ENCODE measurements at regions not wholly inside any gene's neighbourhood (a gene's known extent, or its start where the extent isn't known, plus 50 kb on each side); places are given as distances from the start of the nearest gene placed in this dataset.

DNA sequence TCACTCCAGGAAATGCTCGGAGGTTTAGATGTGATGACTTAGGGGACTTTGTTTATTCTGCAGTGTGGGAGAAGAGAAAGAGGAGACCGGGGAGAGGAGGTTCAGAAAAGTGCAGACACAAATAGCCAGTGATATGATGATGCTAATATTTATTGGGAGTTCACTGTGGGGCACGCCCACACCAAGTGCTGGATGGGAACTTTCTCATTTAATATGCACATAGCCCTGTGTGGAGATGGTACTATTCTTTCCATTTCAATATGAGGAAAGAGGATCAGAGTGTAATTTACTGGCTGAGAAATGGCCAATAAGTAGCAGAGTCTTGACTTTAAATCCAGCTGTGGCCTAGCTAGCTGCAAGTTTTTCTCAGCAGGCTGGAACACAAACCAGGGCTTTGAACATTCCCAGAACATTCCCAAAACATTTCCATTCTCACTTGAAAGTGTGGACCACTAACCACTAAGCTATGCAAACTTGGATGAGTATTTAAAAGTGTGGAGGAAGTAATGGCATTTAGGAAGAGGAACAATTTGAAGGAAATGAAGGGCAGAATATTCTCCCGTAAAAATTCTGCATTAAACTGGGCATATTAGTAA, 231.7 kb downstream of the HS3ST1 start:
- DNase-seq (ENCODE audit: low read depth in 1 of 2, low spot score in 1 of 2) = no peak
- no peak for TF ChIP-seq POLR2AphosphoS5 (IDR thresholded peaks at IDR 0.05; ENCODE audit: low read depth)
- TF ChIP-seq, protein P1, sequence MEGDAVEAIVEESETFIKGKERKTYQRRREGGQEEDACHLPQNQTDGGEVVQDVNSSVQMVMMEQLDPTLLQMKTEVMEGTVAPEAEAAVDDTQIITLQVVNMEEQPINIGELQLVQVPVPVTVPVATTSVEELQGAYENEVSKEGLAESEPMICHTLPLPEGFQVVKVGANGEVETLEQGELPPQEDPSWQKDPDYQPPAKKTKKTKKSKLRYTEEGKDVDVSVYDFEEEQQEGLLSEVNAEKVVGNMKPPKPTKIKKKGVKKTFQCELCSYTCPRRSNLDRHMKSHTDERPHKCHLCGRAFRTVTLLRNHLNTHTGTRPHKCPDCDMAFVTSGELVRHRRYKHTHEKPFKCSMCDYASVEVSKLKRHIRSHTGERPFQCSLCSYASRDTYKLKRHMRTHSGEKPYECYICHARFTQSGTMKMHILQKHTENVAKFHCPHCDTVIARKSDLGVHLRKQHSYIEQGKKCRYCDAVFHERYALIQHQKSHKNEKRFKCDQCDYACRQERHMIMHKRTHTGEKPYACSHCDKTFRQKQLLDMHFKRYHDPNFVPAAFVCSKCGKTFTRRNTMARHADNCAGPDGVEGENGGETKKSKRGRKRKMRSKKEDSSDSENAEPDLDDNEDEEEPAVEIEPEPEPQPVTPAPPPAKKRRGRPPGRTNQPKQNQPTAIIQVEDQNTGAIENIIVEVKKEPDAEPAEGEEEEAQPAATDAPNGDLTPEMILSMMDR (IDR thresholded peaks at IDR 0.05; ENCODE audit: insufficient read depth, low read length) = no peak
- Histone ChIP-seq H3K4me3 (replicated peaks; ENCODE audit: insufficient read depth, low read length) (no peak overlapping the region), H3K27me3 (ENCODE audit: insufficient read depth, poor library complexity, severe bottlenecking) (no peaks in the 10 kb centered on the region), H3K27ac (replicated peaks) (no peak overlapping the region)

DNA sequence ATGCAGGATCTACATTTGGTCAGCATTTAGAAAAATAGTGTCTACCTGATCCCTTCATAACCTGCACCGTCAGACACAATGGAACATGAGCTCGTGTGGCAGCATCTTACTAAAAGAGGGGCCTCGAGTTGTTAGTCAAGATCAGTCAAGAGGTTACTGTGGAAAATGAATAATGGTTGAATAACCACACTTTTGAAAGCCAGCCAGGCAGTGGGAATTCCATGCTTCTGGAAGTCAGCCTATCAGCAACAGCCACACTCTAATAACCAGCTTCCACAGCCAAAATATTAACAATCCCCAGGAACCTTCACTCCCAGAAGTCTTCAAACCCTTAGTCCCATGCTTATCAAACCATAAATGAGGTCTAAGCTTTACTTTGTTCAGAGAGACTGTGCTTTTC, 234.3 kb downstream of the HS3ST1 start:
- Histone ChIP-seq H3K4me3 (replicated peaks; ENCODE audit: insufficient read depth, low read length) (no peak overlapping the region), H3K27ac (replicated peaks) (no peak overlapping the region), H3K27me3 (ENCODE audit: insufficient read depth, poor library complexity, severe bottlenecking) (no peaks in the 10 kb centered on the region)
- TF ChIP-seq, protein P1 (IDR thresholded peaks at IDR 0.05; ENCODE audit: insufficient read depth, low read length) = no peak
- TF ChIP-seq SPI1 (IDR thresholded peaks at IDR 0.05; ENCODE audit: borderline replicate concordance, low read depth) (no peak), GABPA (IDR thresholded peaks at IDR 0.05; ENCODE audit: low read depth) (no peak), POLR2AphosphoS5 (IDR thresholded peaks at IDR 0.05; ENCODE audit: low read depth) (no peak)
- TF ChIP-seq, protein P2, sequence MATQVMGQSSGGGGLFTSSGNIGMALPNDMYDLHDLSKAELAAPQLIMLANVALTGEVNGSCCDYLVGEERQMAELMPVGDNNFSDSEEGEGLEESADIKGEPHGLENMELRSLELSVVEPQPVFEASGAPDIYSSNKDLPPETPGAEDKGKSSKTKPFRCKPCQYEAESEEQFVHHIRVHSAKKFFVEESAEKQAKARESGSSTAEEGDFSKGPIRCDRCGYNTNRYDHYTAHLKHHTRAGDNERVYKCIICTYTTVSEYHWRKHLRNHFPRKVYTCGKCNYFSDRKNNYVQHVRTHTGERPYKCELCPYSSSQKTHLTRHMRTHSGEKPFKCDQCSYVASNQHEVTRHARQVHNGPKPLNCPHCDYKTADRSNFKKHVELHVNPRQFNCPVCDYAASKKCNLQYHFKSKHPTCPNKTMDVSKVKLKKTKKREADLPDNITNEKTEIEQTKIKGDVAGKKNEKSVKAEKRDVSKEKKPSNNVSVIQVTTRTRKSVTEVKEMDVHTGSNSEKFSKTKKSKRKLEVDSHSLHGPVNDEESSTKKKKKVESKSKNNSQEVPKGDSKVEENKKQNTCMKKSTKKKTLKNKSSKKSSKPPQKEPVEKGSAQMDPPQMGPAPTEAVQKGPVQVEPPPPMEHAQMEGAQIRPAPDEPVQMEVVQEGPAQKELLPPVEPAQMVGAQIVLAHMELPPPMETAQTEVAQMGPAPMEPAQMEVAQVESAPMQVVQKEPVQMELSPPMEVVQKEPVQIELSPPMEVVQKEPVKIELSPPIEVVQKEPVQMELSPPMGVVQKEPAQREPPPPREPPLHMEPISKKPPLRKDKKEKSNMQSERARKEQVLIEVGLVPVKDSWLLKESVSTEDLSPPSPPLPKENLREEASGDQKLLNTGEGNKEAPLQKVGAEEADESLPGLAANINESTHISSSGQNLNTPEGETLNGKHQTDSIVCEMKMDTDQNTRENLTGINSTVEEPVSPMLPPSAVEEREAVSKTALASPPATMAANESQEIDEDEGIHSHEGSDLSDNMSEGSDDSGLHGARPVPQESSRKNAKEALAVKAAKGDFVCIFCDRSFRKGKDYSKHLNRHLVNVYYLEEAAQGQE (IDR thresholded peaks at IDR 0.05; ENCODE audit: insufficient replicate concordance, low read depth) = no peak
- DNase-seq (ENCODE audit: low read depth in 1 of 2, low spot score in 1 of 2) = no peak

GRCh38 chr4:11189756-11190155, 238.9 kb downstream of the HS3ST1 start:
- 0 out of 2 replicates have a peak, but pooled peaks have one; percentile 3 for TF ChIP-seq GABPA (IDR thresholded peaks at IDR 0.05; ENCODE audit: low read depth)
- TF ChIP-seq, protein P2 (IDR thresholded peaks at IDR 0.05; ENCODE audit: insufficient replicate concordance, low read depth) = no peak
- no peak overlapping the region for H3K27ac ChIP-seq (replicated peaks)
- no peaks in the 10 kb centered on the region for H3K27me3 ChIP-seq (ENCODE audit: insufficient read depth, poor library complexity, severe bottlenecking)
- no peak overlapping the region for H3K4me3 ChIP-seq (replicated peaks; ENCODE audit: insufficient read depth, low read length)
- DNase-seq (ENCODE audit: low read depth in 1 of 2, low spot score in 1 of 2) = no peak

DNA sequence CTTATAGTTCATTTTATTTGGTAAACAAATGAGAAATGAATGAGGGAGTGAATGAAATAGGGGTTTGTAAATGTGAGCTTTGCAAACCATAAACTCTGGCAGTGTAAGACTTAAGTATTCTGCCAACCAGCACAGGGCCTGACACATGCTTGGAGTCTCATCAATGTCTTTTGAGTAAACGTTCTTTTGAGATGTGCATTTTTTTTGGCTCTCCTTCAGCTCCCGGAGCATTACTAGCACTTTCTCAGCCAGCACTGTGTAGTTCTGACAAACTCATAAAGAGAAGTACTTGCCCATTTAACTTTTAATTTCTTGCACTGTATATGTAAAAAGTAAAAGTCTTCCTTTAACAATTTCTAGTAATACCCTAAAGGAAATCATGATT, 245.3 kb downstream of the HS3ST1 start:
- Histone ChIP-seq H3K4me3 (replicated peaks; ENCODE audit: insufficient read depth, low read length) (no peak overlapping the region), H3K27me3 (ENCODE audit: insufficient read depth, poor library complexity, severe bottlenecking) (no peaks in the 10 kb centered on the region), H3K27ac (replicated peaks) (no peak overlapping the region)
- DNase-seq (ENCODE audit: low read depth in 1 of 2, low spot score in 1 of 2) = no peak
- TF ChIP-seq POLR2AphosphoS5 (IDR thresholded peaks at IDR 0.05; ENCODE audit: low read depth) = no peak
- no peak for TF ChIP-seq GABPA (IDR thresholded peaks at IDR 0.05; ENCODE audit: low read depth)
- TF ChIP-seq, protein P1 (IDR thresholded peaks at IDR 0.05; ENCODE audit: insufficient read depth, low read length) = no peak
- TF ChIP-seq, protein P2 (IDR thresholded peaks at IDR 0.05; ENCODE audit: insufficient replicate concordance, low read depth) = no peak
- no peak for TF ChIP-seq SPI1 (IDR thresholded peaks at IDR 0.05; ENCODE audit: borderline replicate concordance, low read depth)
